Lower leg skin (tissue), 4 donors: ENCODE measurements at regions not wholly inside any gene's neighbourhood (a gene's known extent, or its start where the extent isn't known, plus 50 kb on each side); places are given as distances from the start of the nearest gene placed in this dataset.
A peak's percentile ranks its signal among the peaks of the same experiment; 100 is the strongest.

ENCODE experiments used
- DNase-seq, 2 donors: peaks; one replicate each; pipeline ENCODE4 v3.0.0-alpha.2; 2019; ENCODE audit warnings: low spot score in 2 of 2
- H3K4me3 ChIP-seq: fragments of 200-600 bp; sonication (generic); 2 replicates; pipeline ENCODE4 v1.5.1; 2017; ENCODE audit warnings: mild to moderate bottlenecking, low read depth; ENCODE audit not compliant: poor library complexity, severe bottlenecking
- CTCF ChIP-seq, 3 donors: fragments of 450-650 bp; IDR thresholded peaks; one replicate each; pipeline ENCODE4 v1.5.1; 2016; ENCODE audit warnings: antibody characterized with exemption in 3 of 3, mild to moderate bottlenecking in 3 of 3, moderate library complexity in 2 of 3
- POLR2A ChIP-seq, 2 donors: fragments of 450-650 bp; IDR thresholded peaks; one replicate each; pipeline ENCODE4 v1.6.1; 2016 to 2017; ENCODE audit warnings: antibody characterized with exemption in 2 of 2, mild to moderate bottlenecking in 1 of 2, moderate library complexity in 1 of 2
- WGBS, 2 donors: methylation state at CpG; one replicate each; pipeline ENCODE4 v1.1.5; 2018; 5-methylcytosine and 5-hydroxymethylcytosine counted together
- intact Hi-C: fragments of 100-400 bp; cut with DNase I; formaldehyde crosslinking; loops from one replicate; pipeline ENCODE4 v1.15.0; 2023; ENCODE audit warnings: low total_unique reads

- no peak overlapping the region for H3K4me3 ChIP-seq
- WGBS, 2 donors: 36 to 41% methylated on average over 7 of the region's 7 CpGs
- intact Hi-C loops: no loop called here
- TF ChIP-seq CTCF (IDR thresholded peaks at IDR 0.05) (no peak), POLR2A (IDR thresholded peaks at IDR 0.05) (no peak)
- DNase-seq: peak; percentile 57 to 93
These were observed 142.7 kb upstream of the IGF1R start for GRCh38 chr15:98505611-98506031.

- H3K4me3 ChIP-seq: no peak overlapping the region
- no peak for TF ChIP-seq CTCF (IDR thresholded peaks at IDR 0.05)
- no peak for TF ChIP-seq POLR2A (IDR thresholded peaks at IDR 0.05)
- intact Hi-C loops: no loop called here
- WGBS, 2 donors: 77 to 86% methylated on average over 7 of the region's 7 CpGs
- DNase-seq: peak in 1 of 2 donors; percentile 68
These were observed 142.2 kb upstream of the IGF1R start for GRCh38 chr15:98506172-98506571.

GRCh38 chr15:98506711-98507110 lies 141.6 kb upstream of the IGF1R start:
- TF ChIP-seq CTCF (IDR thresholded peaks at IDR 0.05) (no peak), POLR2A (IDR thresholded peaks at IDR 0.05) (no peak)
- intact Hi-C loops: no loop called here
- DNase-seq: peak in 1 of 2 donors; percentile 82
- 30 to 33% methylated on average over 7 of the region's 7 CpGs for WGBS, 2 donors
- H3K4me3 ChIP-seq: no peak overlapping the region

GRCh38 chr15:98513428-98513986 lies 134.8 kb upstream of the IGF1R start:
- H3K4me3 ChIP-seq: no peak overlapping the region
- no peak for TF ChIP-seq CTCF (IDR thresholded peaks at IDR 0.05)
- no peak for TF ChIP-seq POLR2A (IDR thresholded peaks at IDR 0.05)
- DNase-seq: no peak
- intact Hi-C loops: loop anchor here (10.0 kb wide), 1 partner anchor 551 kb away; no protein-coding TSS in a partner anchor
- WGBS, 2 donors: 53 to 58% methylated on average over 7 of the region's 7 CpGs

- TF ChIP-seq POLR2A (IDR thresholded peaks at IDR 0.05): no peak
- no peak for TF ChIP-seq CTCF (IDR thresholded peaks at IDR 0.05)
- no peak for DNase-seq
- intact Hi-C loops: loop anchor here (10.0 kb wide), 1 partner anchor 551 kb away; no protein-coding TSS in a partner anchor
- 75 to 84% methylated on average over 11 of the region's 11 CpGs for WGBS, 2 donors
- H3K4me3 ChIP-seq: no peak overlapping the region
These were observed 134.2 kb upstream of the IGF1R start for GRCh38 chr15:98514034-98514622.
